ENCODE measurements at regions not wholly inside any gene's neighbourhood (a gene's known extent, or its start where the extent isn't known, plus 50 kb on each side); places are given as distances from the start of the nearest gene placed in this dataset.
"Not testable (repeated sequence)": the region's sequence is repeated elsewhere in the genome, so short reads cannot be mapped to it uniquely, and the experiment has no call there.

DNA sequence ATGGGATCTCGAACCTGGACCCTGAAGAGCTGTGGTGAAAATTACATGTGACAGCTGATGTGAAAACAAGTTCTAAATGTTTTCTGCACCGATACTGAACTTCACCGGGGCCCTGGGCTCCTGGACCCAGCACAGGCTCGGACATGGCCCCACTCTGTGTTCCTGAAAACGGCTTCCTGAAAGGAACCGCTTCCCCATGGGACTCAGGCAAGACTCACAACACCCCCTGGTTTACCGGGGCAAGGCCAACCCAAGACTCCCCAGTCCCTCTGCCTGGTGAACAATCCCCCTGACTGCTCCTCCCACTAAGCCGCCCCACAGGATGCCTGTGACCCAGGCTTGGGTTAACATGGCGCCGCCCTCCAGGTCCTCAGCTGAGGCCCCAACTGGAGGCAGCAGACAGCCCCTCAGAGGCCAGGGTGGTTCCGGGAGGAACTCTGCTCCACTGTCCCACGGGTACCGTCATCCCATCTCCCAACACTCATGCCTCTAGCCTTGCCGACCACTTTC, 124.5 kb upstream of the FOXD4L5 start:
- TF ChIP-seq, protein P1, sequence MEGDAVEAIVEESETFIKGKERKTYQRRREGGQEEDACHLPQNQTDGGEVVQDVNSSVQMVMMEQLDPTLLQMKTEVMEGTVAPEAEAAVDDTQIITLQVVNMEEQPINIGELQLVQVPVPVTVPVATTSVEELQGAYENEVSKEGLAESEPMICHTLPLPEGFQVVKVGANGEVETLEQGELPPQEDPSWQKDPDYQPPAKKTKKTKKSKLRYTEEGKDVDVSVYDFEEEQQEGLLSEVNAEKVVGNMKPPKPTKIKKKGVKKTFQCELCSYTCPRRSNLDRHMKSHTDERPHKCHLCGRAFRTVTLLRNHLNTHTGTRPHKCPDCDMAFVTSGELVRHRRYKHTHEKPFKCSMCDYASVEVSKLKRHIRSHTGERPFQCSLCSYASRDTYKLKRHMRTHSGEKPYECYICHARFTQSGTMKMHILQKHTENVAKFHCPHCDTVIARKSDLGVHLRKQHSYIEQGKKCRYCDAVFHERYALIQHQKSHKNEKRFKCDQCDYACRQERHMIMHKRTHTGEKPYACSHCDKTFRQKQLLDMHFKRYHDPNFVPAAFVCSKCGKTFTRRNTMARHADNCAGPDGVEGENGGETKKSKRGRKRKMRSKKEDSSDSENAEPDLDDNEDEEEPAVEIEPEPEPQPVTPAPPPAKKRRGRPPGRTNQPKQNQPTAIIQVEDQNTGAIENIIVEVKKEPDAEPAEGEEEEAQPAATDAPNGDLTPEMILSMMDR (IDR thresholded peaks at IDR 0.05; ENCODE audit: insufficient read depth, low read length, poor library complexity, severe bottlenecking) = no peak
- no peak for TF ChIP-seq EZH2phosphoT487 (conservative IDR thresholded peaks at IDR 0.05; ENCODE audit: low read length)
- H3K9ac ChIP-seq (ENCODE audit: low read length) = no peak overlapping the region
- no peaks in the 10 kb centered on the region for H3F3A ChIP-seq (ENCODE audit: insufficient read depth)
- no peaks in the 10 kb centered on the region for H3K27me3 ChIP-seq (ENCODE audit: low read length)
- no peak overlapping the region for H3K4me2 ChIP-seq (ENCODE audit: low read depth, low read length, poor library complexity, severe bottlenecking)
- no peaks in the 10 kb centered on the region for H3K36me3 ChIP-seq (ENCODE audit: low read length)
- no peaks in the 10 kb centered on the region for H3K9me3 ChIP-seq (ENCODE audit: insufficient read depth, low read length)
- no peak overlapping the region for H3K27ac ChIP-seq (ENCODE audit: low read depth, low read length)
- no peak overlapping the region for H3K4me3 ChIP-seq (ENCODE audit: insufficient read depth, low read length, poor library complexity, severe bottlenecking)
- no peaks in the 10 kb centered on the region for H3K79me2 ChIP-seq (ENCODE audit: insufficient read depth, low read length)
- H3K9me2 ChIP-seq (replicated peaks; ENCODE audit: insufficient read depth, low read length) = no peaks in the 10 kb centered on the region
- no peak overlapping the region for H2AFZ ChIP-seq (ENCODE audit: low read depth, low read length, severe bottlenecking)
- no peaks in the 10 kb centered on the region for H4K20me1 ChIP-seq (ENCODE audit: low read depth, low read length)

DNA sequence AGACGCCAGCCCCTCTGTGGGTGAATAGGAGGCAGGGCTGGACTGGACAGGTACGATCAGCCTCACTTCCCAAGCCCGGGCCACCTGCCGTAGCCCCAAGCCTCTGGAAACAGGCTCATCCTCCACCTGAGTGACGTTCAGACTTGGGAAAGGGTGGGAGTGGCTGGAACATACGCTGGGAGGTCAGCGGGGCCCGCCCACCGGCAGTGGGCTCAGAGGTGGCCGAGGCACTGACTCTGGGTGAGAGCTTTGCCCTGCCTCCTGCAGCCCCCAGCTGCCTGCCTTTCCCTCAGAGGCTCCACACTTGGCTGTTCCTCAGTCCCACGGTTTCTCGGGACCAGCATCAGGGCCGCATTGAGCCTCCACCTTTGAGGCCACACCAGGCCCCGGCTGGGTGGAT, 123.8 kb upstream of the FOXD4L5 start:
- not testable (repeated sequence) for H3K9me2 ChIP-seq (replicated peaks; ENCODE audit: insufficient read depth, low read length); H3K9me3 ChIP-seq (ENCODE audit: insufficient read depth, low read length); H3K27ac ChIP-seq (ENCODE audit: low read depth, low read length); H3K27me3 ChIP-seq (ENCODE audit: low read length); H3K36me3 ChIP-seq (ENCODE audit: low read length); H3K9ac ChIP-seq (ENCODE audit: low read length); H4K20me1 ChIP-seq (ENCODE audit: low read depth, low read length); H3K4me3 ChIP-seq (ENCODE audit: insufficient read depth, low read length, poor library complexity, severe bottlenecking); H3K79me2 ChIP-seq (ENCODE audit: insufficient read depth, low read length); H3K4me2 ChIP-seq (ENCODE audit: low read depth, low read length, poor library complexity, severe bottlenecking); H3F3A ChIP-seq (ENCODE audit: insufficient read depth); H2AFZ ChIP-seq (ENCODE audit: low read depth, low read length, severe bottlenecking)

DNA sequence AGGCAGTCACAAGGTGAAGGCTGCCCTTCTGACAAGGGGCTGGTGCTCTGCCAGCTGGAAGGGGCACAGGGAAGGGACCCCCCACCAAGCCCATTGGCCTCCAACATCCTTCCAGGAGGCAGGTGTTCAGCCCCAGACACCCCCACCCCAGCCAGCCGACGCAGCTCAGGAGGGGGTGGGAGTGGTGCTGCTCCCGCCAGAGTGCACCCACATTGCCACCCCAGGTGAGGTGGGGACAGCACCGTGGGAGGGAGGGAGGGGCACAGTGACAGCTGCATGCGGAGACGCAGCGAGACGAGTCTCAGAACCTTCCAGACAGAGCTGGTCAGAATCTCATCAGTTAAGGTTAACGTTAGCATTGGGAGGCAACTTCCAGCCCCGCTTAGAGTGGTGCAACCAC, 121.6 kb upstream of the FOXD4L5 start:
- H3K9me3 ChIP-seq (ENCODE audit: insufficient read depth, low read length); H3K9ac ChIP-seq (ENCODE audit: low read length); H3K79me2 ChIP-seq (ENCODE audit: insufficient read depth, low read length); H3K4me3 ChIP-seq (ENCODE audit: insufficient read depth, low read length, poor library complexity, severe bottlenecking); H3K36me3 ChIP-seq (ENCODE audit: low read length); H3F3A ChIP-seq (ENCODE audit: insufficient read depth); H2AFZ ChIP-seq (ENCODE audit: low read depth, low read length, severe bottlenecking); H3K27ac ChIP-seq (ENCODE audit: low read depth, low read length); H3K27me3 ChIP-seq (ENCODE audit: low read length); H3K4me2 ChIP-seq (ENCODE audit: low read depth, low read length, poor library complexity, severe bottlenecking); H4K20me1 ChIP-seq (ENCODE audit: low read depth, low read length); H3K9me2 ChIP-seq (replicated peaks; ENCODE audit: insufficient read depth, low read length): not testable (repeated sequence)

DNA sequence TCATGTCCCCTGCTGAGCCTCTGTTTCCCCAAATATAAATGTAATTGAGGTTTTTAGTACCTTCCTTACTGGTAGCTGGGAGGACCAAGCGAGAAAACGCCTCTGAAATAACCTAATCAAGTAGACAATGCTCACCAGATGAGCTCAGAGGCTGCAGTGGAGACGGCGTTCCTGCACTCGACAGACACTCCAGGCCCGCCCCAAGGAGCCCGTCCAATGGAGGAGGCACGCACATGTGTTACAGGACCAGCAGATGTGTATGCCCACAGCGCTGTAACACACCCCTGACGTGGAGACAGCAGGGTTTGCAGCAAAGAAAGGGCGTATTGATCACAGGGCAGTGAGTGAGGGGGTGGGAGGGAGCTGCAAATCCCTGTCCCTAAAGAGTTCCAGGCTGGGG, 120.8 kb upstream of the FOXD4L5 start:
- not testable (repeated sequence) for H3K4me2 ChIP-seq (ENCODE audit: low read depth, low read length, poor library complexity, severe bottlenecking); H3F3A ChIP-seq (ENCODE audit: insufficient read depth); H3K36me3 ChIP-seq (ENCODE audit: low read length); H3K9me3 ChIP-seq (ENCODE audit: insufficient read depth, low read length); H3K79me2 ChIP-seq (ENCODE audit: insufficient read depth, low read length); H3K9me2 ChIP-seq (replicated peaks; ENCODE audit: insufficient read depth, low read length); H3K27ac ChIP-seq (ENCODE audit: low read depth, low read length); H3K27me3 ChIP-seq (ENCODE audit: low read length); H3K4me3 ChIP-seq (ENCODE audit: insufficient read depth, low read length, poor library complexity, severe bottlenecking); H3K9ac ChIP-seq (ENCODE audit: low read length); H4K20me1 ChIP-seq (ENCODE audit: low read depth, low read length); H2AFZ ChIP-seq (ENCODE audit: low read depth, low read length, severe bottlenecking)

DNA sequence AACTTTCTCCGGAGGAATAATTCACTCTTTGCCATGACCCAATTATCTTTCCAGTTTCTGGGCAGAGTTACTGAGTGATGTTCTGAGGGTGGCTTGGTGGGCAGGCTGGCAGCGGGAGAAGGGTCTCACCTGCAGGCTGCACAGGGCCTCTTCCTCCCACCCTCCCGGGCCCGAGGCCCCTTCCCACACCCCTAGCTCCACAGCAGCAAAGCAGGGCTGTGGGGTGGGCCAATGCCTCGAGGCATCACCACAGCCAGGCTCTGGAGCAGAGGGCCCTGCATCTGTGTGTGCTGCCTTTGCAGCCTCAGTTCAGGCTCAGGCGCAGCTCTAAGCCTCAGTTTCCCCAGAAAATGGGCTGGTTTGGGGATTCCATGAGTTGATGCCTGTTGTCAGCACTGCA, 120.2 kb upstream of the FOXD4L5 start:
- no peak overlapping the region for H3K4me2 ChIP-seq (ENCODE audit: low read depth, low read length, poor library complexity, severe bottlenecking)
- no peaks in the 10 kb centered on the region for H3K79me2 ChIP-seq (ENCODE audit: insufficient read depth, low read length)
- no peak overlapping the region for H3K4me3 ChIP-seq (ENCODE audit: insufficient read depth, low read length, poor library complexity, severe bottlenecking)
- no peaks in the 10 kb centered on the region for H3F3A ChIP-seq (ENCODE audit: insufficient read depth)
- H3K9me2 ChIP-seq (replicated peaks; ENCODE audit: insufficient read depth, low read length) = no peaks in the 10 kb centered on the region
- H3K9ac ChIP-seq (ENCODE audit: low read length) = no peak overlapping the region
- H3K9me3 ChIP-seq (ENCODE audit: insufficient read depth, low read length) = no peaks in the 10 kb centered on the region
- H3K27ac ChIP-seq (ENCODE audit: low read depth, low read length) = no peak overlapping the region
- no peak overlapping the region for H2AFZ ChIP-seq (ENCODE audit: low read depth, low read length, severe bottlenecking)
- H4K20me1 ChIP-seq (ENCODE audit: low read depth, low read length) = no peaks in the 10 kb centered on the region
- TF ChIP-seq EZH2phosphoT487 (conservative IDR thresholded peaks at IDR 0.05; ENCODE audit: low read length) = no peak
- TF ChIP-seq, protein P1 (IDR thresholded peaks at IDR 0.05; ENCODE audit: insufficient read depth, low read length, poor library complexity, severe bottlenecking) = no peak
- no peaks in the 10 kb centered on the region for H3K36me3 ChIP-seq (ENCODE audit: low read length)
- H3K27me3 ChIP-seq (ENCODE audit: low read length) = no peaks in the 10 kb centered on the region
